Activated CD4-positive, alpha-beta T cell treated with anti-CD3 and anti-CD28 coated beads, Interleukin-2, amount 50 U/mL, for 4 hours (primary cell): ENCODE measurements at regions not wholly inside any gene's neighbourhood (a gene's known extent, or its start where the extent isn't known, plus 50 kb on each side); places are given as distances from the start of the nearest gene placed in this dataset.
"Not testable (repeated sequence)": the region's sequence is repeated elsewhere in the genome, so short reads cannot be mapped to it uniquely, and the experiment has no call there.

Experiments
- DNase-seq, 2 experiments: peaks; one replicate each; pipeline ENCODE4 v3.0.0-alpha.2; 2020

- DNase-seq: no peak
These were observed 95.3 kb upstream of the EGFL6 start for GRCh38 chrX:13474164-13474516.

- DNase-seq: no peak
These were observed 95.8 kb upstream of the EGFL6 start for GRCh38 chrX:13473442-13474163.

GRCh38 chrX:13472975-13473374, 96.4 kb upstream of the EGFL6 start:
- no peak for DNase-seq

- DNase-seq: no peak
These were observed 98.1 kb upstream of the EGFL6 start for GRCh38 chrX:13471269-13471668.

- no peak for DNase-seq
These were observed 98.8 kb upstream of the EGFL6 start for GRCh38 chrX:13470685-13470977.

GRCh38 chrX:13469963-13470684, 99.3 kb upstream of the EGFL6 start:
- no peak for DNase-seq

- DNase-seq: no peak
These were observed 101.3 kb upstream of the EGFL6 start for GRCh38 chrX:13468096-13468495.

- DNase-seq: no peak
These were observed 102.2 kb upstream of the EGFL6 start for GRCh38 chrX:13467243-13467642.

GRCh38 chrX:13464599-13465275, 104.7 kb upstream of the EGFL6 start:
- no peak for DNase-seq

GRCh38 chrX:13463608-13464007, 105.8 kb upstream of the EGFL6 start:
- no peak for DNase-seq

- DNase-seq: no peak
These were observed 117.1 kb upstream of the EGFL6 start for GRCh38 chrX:13452283-13452682.

- DNase-seq: no peak
These were observed 120.0 kb upstream of the EGFL6 start for GRCh38 chrX:13449441-13449840.

GRCh38 chrX:13448941-13449340, 120.5 kb upstream of the EGFL6 start:
- DNase-seq: no peak

GRCh38 chrX:13441608-13442007, 121.8 kb upstream of the ATXN3L start:
- not testable (repeated sequence) for DNase-seq

- no peak for DNase-seq
These were observed 120.3 kb upstream of the ATXN3L start for GRCh38 chrX:13440176-13440575.

GRCh38 chrX:13433298-13433605, 113.4 kb upstream of the ATXN3L start:
- no peak for DNase-seq

- DNase-seq: no peak
These were observed 112.8 kb upstream of the ATXN3L start for GRCh38 chrX:13432414-13433297.

GRCh38 chrX:13430136-13430827, 110.4 kb upstream of the ATXN3L start:
- no peak for DNase-seq

GRCh38 chrX:13428053-13428786, 108.4 kb upstream of the ATXN3L start:
- no peak for DNase-seq

GRCh38 chrX:13427441-13428052, 107.7 kb upstream of the ATXN3L start:
- no peak for DNase-seq

GRCh38 chrX:13420545-13421183, 100.8 kb upstream of the ATXN3L start:
- DNase-seq: no peak
